HL-60/S4 (cell line): ENCODE measurements at regions not wholly inside any gene's neighbourhood (a gene's known extent, or its start where the extent isn't known, plus 50 kb on each side); places are given as distances from the start of the nearest gene placed in this dataset.

Source experiments
- in situ Hi-C: fragments of 300-500 bp; cut with MboI; formaldehyde crosslinking; loops from 2 replicates; pipeline ENCODE4 v1.14.3; 2022; ENCODE audit warnings: low sequenced_read_pairs

GRCh38 chr11:70621241-70621640 is 222.9 kb downstream of the CTTN start:
- in situ Hi-C loops = no loop called here

- in situ Hi-C loops = no loop called here
These were observed 223.8 kb downstream of the CTTN start for GRCh38 chr11:70622091-70622490.

GRCh38 chr11:70623906-70624597 is 225.7 kb downstream of the CTTN start:
- in situ Hi-C loops = no loop called here

- in situ Hi-C loops = no loop called here
These were observed 226.3 kb downstream of the CTTN start for GRCh38 chr11:70624598-70624993.

GRCh38 chr11:70625051-70625450 is 226.7 kb downstream of the CTTN start:
- in situ Hi-C loops = no loop called here

GRCh38 chr11:70625582-70626518 is 227.5 kb downstream of the CTTN start:
- in situ Hi-C loops = no loop called here

- in situ Hi-C loops = no loop called here
These were observed 228.9 kb downstream of the CTTN start for GRCh38 chr11:70627219-70627618.

GRCh38 chr11:70628176-70628854 is 230.0 kb downstream of the CTTN start:
- in situ Hi-C loops = no loop called here

- in situ Hi-C loops = no loop called here
These were observed 230.8 kb downstream of the CTTN start for GRCh38 chr11:70628855-70629844.

- in situ Hi-C loops = no loop called here
These were observed 231.7 kb downstream of the CTTN start for GRCh38 chr11:70630068-70630467.

- in situ Hi-C loops = no loop called here
These were observed 232.7 kb downstream of the CTTN start for GRCh38 chr11:70630816-70631623.

GRCh38 chr11:70631624-70632047 is 233.3 kb downstream of the CTTN start:
- in situ Hi-C loops = no loop called here

- in situ Hi-C loops = no loop called here
These were observed 235.3 kb downstream of the CTTN start for GRCh38 chr11:70633610-70634009.

- in situ Hi-C loops = no loop called here
These were observed 238.3 kb downstream of the CTTN start for GRCh38 chr11:70636659-70637058.

GRCh38 chr11:70637186-70637800 is 239.0 kb downstream of the CTTN start:
- in situ Hi-C loops = no loop called here

GRCh38 chr11:70637949-70638583 is 239.7 kb downstream of the CTTN start:
- in situ Hi-C loops = no loop called here

GRCh38 chr11:70640408-70640807 is 242.1 kb downstream of the CTTN start:
- in situ Hi-C loops = no loop called here

- in situ Hi-C loops = no loop called here
These were observed 243.0 kb downstream of the CTTN start for GRCh38 chr11:70641369-70641768.

- in situ Hi-C loops = no loop called here
These were observed 243.9 kb downstream of the CTTN start for GRCh38 chr11:70642266-70642665.
